ENCODE measurements at regions not wholly inside any gene's neighbourhood (a gene's known extent, or its start where the extent isn't known, plus 50 kb on each side); places are given as distances from the start of the nearest gene placed in this dataset.

- DNase-seq: no peak
These were observed 1259.8 kb downstream of the PCDH7 start for GRCh38 chr4:31979988-31980387.

GRCh38 chr4:31983246-31983645, 1263.1 kb downstream of the PCDH7 start:
- no peak for DNase-seq

GRCh38 chr4:31983677-31984076, 1263.5 kb downstream of the PCDH7 start:
- no peak for DNase-seq

- DNase-seq: no peak
These were observed 1264.7 kb downstream of the PCDH7 start for GRCh38 chr4:31984872-31985271.

- no peak for DNase-seq
These were observed 1276.1 kb downstream of the PCDH7 start for GRCh38 chr4:31995943-31996901.

GRCh38 chr4:31998807-31999206, 1278.6 kb downstream of the PCDH7 start:
- DNase-seq: no peak

GRCh38 chr4:31999848-32000247, 1279.7 kb downstream of the PCDH7 start:
- DNase-seq: no peak

GRCh38 chr4:32000846-32001488, 1280.8 kb downstream of the PCDH7 start:
- DNase-seq: no peak

GRCh38 chr4:32002037-32002747, 1282.0 kb downstream of the PCDH7 start:
- DNase-seq: no peak

- no peak for DNase-seq
These were observed 1283.4 kb downstream of the PCDH7 start for GRCh38 chr4:32003548-32003947.

GRCh38 chr4:32010221-32010620, 1290.1 kb downstream of the PCDH7 start:
- DNase-seq: no peak

- DNase-seq: no peak
These were observed 1301.9 kb downstream of the PCDH7 start for GRCh38 chr4:32022071-32022470.

- no peak for DNase-seq
These were observed 1305.8 kb downstream of the PCDH7 start for GRCh38 chr4:32025851-32026459.

- DNase-seq: no peak
These were observed 1310.2 kb downstream of the PCDH7 start for GRCh38 chr4:32030406-32030805.

GRCh38 chr4:32031026-32031425, 1310.9 kb downstream of the PCDH7 start:
- no peak for DNase-seq

- DNase-seq: no peak
These were observed 1312.0 kb downstream of the PCDH7 start for GRCh38 chr4:32032136-32032672.

- no peak for DNase-seq
These were observed 1317.2 kb downstream of the PCDH7 start for GRCh38 chr4:32037399-32037798.

- DNase-seq: no peak
These were observed 1322.5 kb downstream of the PCDH7 start for GRCh38 chr4:32042486-32043247.

- DNase-seq: no peak
These were observed 1323.1 kb downstream of the PCDH7 start for GRCh38 chr4:32043248-32043633.

GRCh38 chr4:32061916-32062315, 1341.7 kb downstream of the PCDH7 start:
- no peak for DNase-seq

GRCh38 chr4:32073542-32073941, 1353.4 kb downstream of the PCDH7 start:
- DNase-seq: no peak

GRCh38 chr4:32087211-32087610, 1367.0 kb downstream of the PCDH7 start:
- DNase-seq: no peak

Data from skin of body (tissue), 1 donor.